ENCODE measurements at regions not wholly inside any gene's neighbourhood (a gene's known extent, or its start where the extent isn't known, plus 50 kb on each side); places are given as distances from the start of the nearest gene placed in this dataset.

- Histone ChIP-seq H4K8ac (ENCODE audit: low read depth, low read length) (no peak overlapping the region), H2AK5ac (ENCODE audit: low read length) (no peak overlapping the region), H3K79me1 (ENCODE audit: low read length) (no peaks in the 10 kb centered on the region), H3K27me3 (ENCODE audit: insufficient read depth, low read length, poor library complexity) (no peaks in the 10 kb centered on the region), H3K36me3 (ENCODE audit: control insufficient read depth, insufficient read depth, low read length) (peaks cover 1% of the 10 kb centered on the region), H3K9ac (ENCODE audit: low read length) (no peak overlapping the region), H2BK5ac (ENCODE audit: low read length) (no peak overlapping the region), H3K18ac (ENCODE audit: low read length) (no peak overlapping the region), H3K4me1 (ENCODE audit: control insufficient read depth, low read depth, low read length) (peaks cover 9% of the 10 kb centered on the region), H3K4me3 (ENCODE audit: low read length) (no peak overlapping the region), H2BK120ac (ENCODE audit: low read depth, low read length) (no peak overlapping the region), H3K27ac (ENCODE audit: low read depth, low read length) (no peak overlapping the region), H3K56ac (ENCODE audit: low read length) (no peak overlapping the region), H3K23ac (ENCODE audit: low read length) (no peak overlapping the region), H4K5ac (ENCODE audit: low read length) (no peak overlapping the region), H2BK15ac (replicated peaks; ENCODE audit: low read depth) (no peak overlapping the region), H3K4ac (ENCODE audit: low read depth, low read length) (no peak overlapping the region), H3K4me2 (ENCODE audit: low read length) (no peak overlapping the region), H3K79me2 (ENCODE audit: control insufficient read depth, insufficient read depth, low read length) (no peaks in the 10 kb centered on the region)
- WGBS (ENCODE audit: extremely low coverage, insufficient coverage, low lambda C conversion rate): no CpG with 5 or more reads among the region's 1 CpG
- no peak for DNase-seq
Observed at GRCh38 chr5:135721548-135722090, 112.8 kb upstream of the SLC25A48 start.

- no peak overlapping the region for H3K4ac ChIP-seq (ENCODE audit: low read depth, low read length)
- no peak overlapping the region for H3K23ac ChIP-seq (ENCODE audit: low read length)
- no peaks in the 10 kb centered on the region for H3K79me2 ChIP-seq (ENCODE audit: control insufficient read depth, insufficient read depth, low read length)
- no peak for DNase-seq
- no peaks in the 10 kb centered on the region for H3K79me1 ChIP-seq (ENCODE audit: low read length)
- no peaks in the 10 kb centered on the region for H3K36me3 ChIP-seq (ENCODE audit: control insufficient read depth, insufficient read depth, low read length)
- H3K9ac ChIP-seq (ENCODE audit: low read length): no peak overlapping the region
- H3K4me2 ChIP-seq (ENCODE audit: low read length): no peak overlapping the region
- no peak overlapping the region for H2BK15ac ChIP-seq (replicated peaks; ENCODE audit: low read depth)
- no peak overlapping the region for H3K56ac ChIP-seq (ENCODE audit: low read length)
- H3K27me3 ChIP-seq (ENCODE audit: insufficient read depth, low read length, poor library complexity): no peaks in the 10 kb centered on the region
- no peak overlapping the region for H2AK5ac ChIP-seq (ENCODE audit: low read length)
- no peak overlapping the region for H2BK5ac ChIP-seq (ENCODE audit: low read length)
- no peak overlapping the region for H4K8ac ChIP-seq (ENCODE audit: low read depth, low read length)
- no peak overlapping the region for H4K5ac ChIP-seq (ENCODE audit: low read length)
- H2BK120ac ChIP-seq (ENCODE audit: low read depth, low read length): no peak overlapping the region
- no peak overlapping the region for H3K27ac ChIP-seq (ENCODE audit: low read depth, low read length)
- H3K18ac ChIP-seq (ENCODE audit: low read length): no peak overlapping the region
- H3K4me3 ChIP-seq (ENCODE audit: low read length): no peak overlapping the region
- no CpG with 5 or more reads among the region's 2 CpGs for WGBS (ENCODE audit: extremely low coverage, insufficient coverage, low lambda C conversion rate)
- H3K4me1 ChIP-seq (ENCODE audit: control insufficient read depth, low read depth, low read length): peaks cover 19% of the 10 kb centered on the region
Observed at GRCh38 chr5:135720191-135720590, 114.3 kb upstream of the SLC25A48 start.

- Histone ChIP-seq H3K23ac (ENCODE audit: low read length) (no peak overlapping the region), H3K56ac (ENCODE audit: low read length) (no peak overlapping the region), H3K4me2 (ENCODE audit: low read length) (no peak overlapping the region), H2BK15ac (replicated peaks; ENCODE audit: low read depth) (no peak overlapping the region), H3K18ac (ENCODE audit: low read length) (no peak overlapping the region), H2BK120ac (ENCODE audit: low read depth, low read length) (no peak overlapping the region), H3K4me3 (ENCODE audit: low read length) (no peak overlapping the region), H3K79me1 (ENCODE audit: low read length) (no peaks in the 10 kb centered on the region), H3K79me2 (ENCODE audit: control insufficient read depth, insufficient read depth, low read length) (no peaks in the 10 kb centered on the region), H3K9ac (ENCODE audit: low read length) (no peak overlapping the region), H3K36me3 (ENCODE audit: control insufficient read depth, insufficient read depth, low read length) (no peaks in the 10 kb centered on the region), H2AK5ac (ENCODE audit: low read length) (no peak overlapping the region), H3K27ac (ENCODE audit: low read depth, low read length) (no peak overlapping the region), H3K4ac (ENCODE audit: low read depth, low read length) (no peak overlapping the region), H4K5ac (ENCODE audit: low read length) (no peak overlapping the region), H3K4me1 (ENCODE audit: control insufficient read depth, low read depth, low read length) (peaks cover 18% of the 10 kb centered on the region), H3K27me3 (ENCODE audit: insufficient read depth, low read length, poor library complexity) (no peaks in the 10 kb centered on the region), H2BK5ac (ENCODE audit: low read length) (no peak overlapping the region), H4K8ac (ENCODE audit: low read depth, low read length) (no peak overlapping the region)
- no peak for DNase-seq
- no CpG with 5 or more reads among the region's 4 CpGs for WGBS (ENCODE audit: extremely low coverage, insufficient coverage, low lambda C conversion rate)
Observed at GRCh38 chr5:135719428-135720063, 114.9 kb upstream of the SLC25A48 start.

- H3K27me3 ChIP-seq (ENCODE audit: insufficient read depth, low read length, poor library complexity): no peaks in the 10 kb centered on the region
- no peaks in the 10 kb centered on the region for H3K36me3 ChIP-seq (ENCODE audit: control insufficient read depth, insufficient read depth, low read length)
- H3K23ac ChIP-seq (ENCODE audit: low read length): no peak overlapping the region
- H2BK15ac ChIP-seq (replicated peaks; ENCODE audit: low read depth): no peak overlapping the region
- no peaks in the 10 kb centered on the region for H3K79me2 ChIP-seq (ENCODE audit: control insufficient read depth, insufficient read depth, low read length)
- H3K27ac ChIP-seq (ENCODE audit: low read depth, low read length): no peak overlapping the region
- H2BK5ac ChIP-seq (ENCODE audit: low read length): no peak overlapping the region
- H3K4me1 ChIP-seq (ENCODE audit: control insufficient read depth, low read depth, low read length): peaks cover 18% of the 10 kb centered on the region
- no peaks in the 10 kb centered on the region for H3K79me1 ChIP-seq (ENCODE audit: low read length)
- H3K4me3 ChIP-seq (ENCODE audit: low read length): no peak overlapping the region
- WGBS (ENCODE audit: extremely low coverage, insufficient coverage, low lambda C conversion rate): no CpG with 5 or more reads among the region's 1 CpG
- H4K5ac ChIP-seq (ENCODE audit: low read length): no peak overlapping the region
- no peak for DNase-seq
- no peak overlapping the region for H3K9ac ChIP-seq (ENCODE audit: low read length)
- no peak overlapping the region for H3K4ac ChIP-seq (ENCODE audit: low read depth, low read length)
- no peak overlapping the region for H2AK5ac ChIP-seq (ENCODE audit: low read length)
- no peak overlapping the region for H3K56ac ChIP-seq (ENCODE audit: low read length)
- H3K18ac ChIP-seq (ENCODE audit: low read length): no peak overlapping the region
- H4K8ac ChIP-seq (ENCODE audit: low read depth, low read length): no peak overlapping the region
- no peak overlapping the region for H2BK120ac ChIP-seq (ENCODE audit: low read depth, low read length)
- H3K4me2 ChIP-seq (ENCODE audit: low read length): no peak overlapping the region
Observed at GRCh38 chr5:135718651-135719050, 115.8 kb upstream of the SLC25A48 start.

GRCh38 chr5:135718151-135718550, 116.3 kb upstream of the SLC25A48 start:
- Histone ChIP-seq H3K18ac (ENCODE audit: low read length) (no peak overlapping the region), H3K4me1 (ENCODE audit: control insufficient read depth, low read depth, low read length) (peaks cover 16% of the 10 kb centered on the region), H2AK5ac (ENCODE audit: low read length) (no peak overlapping the region), H3K4me2 (ENCODE audit: low read length) (no peak overlapping the region), H2BK120ac (ENCODE audit: low read depth, low read length) (no peak overlapping the region), H3K9ac (ENCODE audit: low read length) (no peak overlapping the region), H4K5ac (ENCODE audit: low read length) (no peak overlapping the region), H3K36me3 (ENCODE audit: control insufficient read depth, insufficient read depth, low read length) (no peaks in the 10 kb centered on the region), H2BK15ac (replicated peaks; ENCODE audit: low read depth) (no peak overlapping the region), H3K4me3 (ENCODE audit: low read length) (no peak overlapping the region), H3K27me3 (ENCODE audit: insufficient read depth, low read length, poor library complexity) (no peaks in the 10 kb centered on the region), H2BK5ac (ENCODE audit: low read length) (no peak overlapping the region), H3K4ac (ENCODE audit: low read depth, low read length) (no peak overlapping the region), H3K79me1 (ENCODE audit: low read length) (no peaks in the 10 kb centered on the region), H3K27ac (ENCODE audit: low read depth, low read length) (no peak overlapping the region), H3K23ac (ENCODE audit: low read length) (no peak overlapping the region), H3K79me2 (ENCODE audit: control insufficient read depth, insufficient read depth, low read length) (no peaks in the 10 kb centered on the region), H3K56ac (ENCODE audit: low read length) (no peak overlapping the region), H4K8ac (ENCODE audit: low read depth, low read length) (no peak overlapping the region)
- peak; percentile 84 for DNase-seq
- WGBS (ENCODE audit: extremely low coverage, insufficient coverage, low lambda C conversion rate): no CpG with 5 or more reads among the region's 4 CpGs
